Renal pelvis (tissue), 1 donor: ENCODE measurements at regions not wholly inside any gene's neighbourhood (a gene's known extent, or its start where the extent isn't known, plus 50 kb on each side); places are given as distances from the start of the nearest gene placed in this dataset.

ENCODE experiments used
- DNase-seq: peaks from one replicate; pipeline ENCODE4 v3.0.0-alpha.2; 2013

- no peak for DNase-seq
Observed at GRCh38 chr5:98606961-98607360, 166.5 kb upstream of the RGMB start.

GRCh38 chr5:98608052-98608451, 165.4 kb upstream of the RGMB start:
- no peak for DNase-seq

DNA sequence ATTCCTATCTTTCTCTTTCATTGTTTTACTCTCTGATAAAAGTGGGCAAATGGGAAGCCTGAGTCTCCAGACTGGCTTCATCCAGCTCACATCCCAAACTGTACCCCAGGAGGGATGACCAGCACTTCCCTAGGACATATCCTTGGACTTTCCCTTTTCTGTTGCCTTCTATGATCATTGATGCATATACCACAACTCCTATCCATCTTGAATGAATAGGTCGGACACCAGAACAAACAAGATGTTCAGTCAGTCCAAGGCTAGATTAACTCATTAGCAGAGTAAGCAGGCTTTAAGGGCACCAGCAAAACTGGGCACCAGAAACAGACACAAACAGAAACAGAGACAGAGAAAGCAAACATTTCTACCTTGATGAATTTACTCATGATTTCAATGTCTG, 159.1 kb upstream of the RGMB start:
- DNase-seq = no peak

DNA sequence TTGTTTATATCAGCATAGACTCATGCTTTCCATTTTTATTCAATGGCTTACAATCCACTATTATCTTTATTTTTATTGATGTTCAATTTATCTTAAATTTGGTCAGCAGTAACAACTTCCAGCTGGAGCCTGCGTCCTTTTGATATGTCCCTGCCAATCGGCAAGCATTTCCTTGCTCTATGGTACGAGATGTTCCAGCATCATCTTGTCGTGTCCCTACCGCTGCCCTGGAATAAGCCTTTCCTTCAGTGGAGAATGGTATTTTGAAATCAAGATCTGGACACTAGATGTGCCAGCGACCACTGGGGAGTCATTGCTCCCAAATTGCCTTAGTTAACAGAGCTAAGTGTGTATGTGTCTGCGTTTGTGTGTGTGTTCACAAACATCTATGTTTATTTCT, 151.6 kb upstream of the RGMB start:
- DNase-seq = no peak

GRCh38 chr5:98624145-98624880, 149.2 kb upstream of the RGMB start:
- no peak for DNase-seq

- no peak for DNase-seq
Observed at GRCh38 chr5:98627121-98627520, 146.3 kb upstream of the RGMB start.

- DNase-seq = no peak
Observed at GRCh38 chr5:98630621-98631020, 142.8 kb upstream of the RGMB start.

GRCh38 chr5:98631311-98632054, 142.0 kb upstream of the RGMB start:
- DNase-seq = no peak

DNA sequence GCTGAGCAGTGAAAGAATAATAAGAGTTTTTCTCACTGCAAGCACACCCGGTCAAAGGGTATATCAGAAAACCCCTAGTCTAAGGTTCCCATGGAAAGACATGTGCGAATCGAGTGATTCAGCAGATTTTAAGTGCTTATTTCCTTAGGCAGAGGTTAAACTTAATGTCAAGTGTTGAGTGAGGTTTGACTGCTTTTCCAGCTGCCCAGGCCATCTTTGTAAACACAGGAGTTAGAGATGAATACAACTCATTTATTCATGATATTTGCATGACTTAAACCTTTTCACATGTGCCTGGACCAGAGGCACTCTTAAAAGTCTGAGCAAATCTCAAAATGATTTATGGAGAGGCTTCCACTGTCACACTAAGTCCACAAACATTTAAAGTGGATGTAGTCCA, 137.8 kb upstream of the RGMB start:
- DNase-seq = no peak

DNA sequence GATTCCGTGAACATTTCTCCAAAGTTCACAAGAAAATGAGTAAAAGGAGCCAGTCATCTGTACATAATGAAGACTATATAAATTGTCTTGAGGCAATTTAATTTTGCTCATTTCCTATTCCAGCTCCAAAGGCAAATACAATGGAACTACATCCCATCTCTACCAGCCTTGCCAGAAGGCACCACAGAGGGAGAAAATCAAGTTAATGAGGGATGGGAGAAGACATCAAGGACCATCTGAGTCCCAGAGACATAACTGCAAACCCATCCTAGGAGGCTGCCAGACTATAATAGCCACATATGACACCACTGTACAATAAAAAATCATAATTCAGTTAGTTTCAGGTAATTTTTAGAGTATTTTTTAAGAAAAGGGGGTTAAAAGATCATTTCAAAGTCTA, 136.3 kb upstream of the RGMB start:
- no peak for DNase-seq

DNA sequence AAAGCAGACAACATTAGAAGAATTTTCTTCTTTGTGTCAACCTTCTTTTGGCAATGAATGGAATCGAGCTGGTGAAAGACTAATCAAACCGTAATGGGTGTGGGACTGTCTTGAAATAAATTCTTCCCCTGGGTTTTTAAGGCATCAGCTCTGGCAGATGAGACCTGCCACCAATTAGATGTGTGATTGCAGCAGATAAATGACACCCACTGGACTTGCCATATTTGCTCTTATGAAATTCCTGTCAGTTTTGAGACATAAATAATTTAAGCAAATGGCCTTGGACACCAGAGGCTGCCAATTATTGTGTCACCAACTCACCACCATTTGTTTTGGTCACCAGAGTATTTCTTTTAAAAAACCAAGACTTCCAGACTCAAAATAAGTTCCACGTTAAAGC, 135.9 kb upstream of the RGMB start:
- no peak for DNase-seq

DNA sequence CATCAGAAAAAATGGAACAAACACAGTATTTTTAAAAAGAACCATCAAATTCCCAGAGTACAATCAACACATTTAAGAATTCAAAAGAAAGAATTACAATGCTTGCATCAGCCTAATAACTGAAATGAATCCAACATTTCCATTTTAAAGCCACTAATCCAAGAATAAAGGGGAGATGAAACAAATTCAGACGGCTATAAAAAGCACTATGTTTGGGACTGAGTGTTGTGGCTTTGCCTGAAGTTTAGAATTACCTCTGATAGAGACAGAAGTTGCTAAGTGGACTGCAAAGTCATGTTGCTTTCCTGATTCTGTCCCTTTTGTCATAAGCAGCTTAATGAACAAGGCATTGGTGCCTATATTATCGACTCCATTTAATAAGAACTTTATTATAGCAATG, 135.4 kb upstream of the RGMB start:
- no peak for DNase-seq

DNA sequence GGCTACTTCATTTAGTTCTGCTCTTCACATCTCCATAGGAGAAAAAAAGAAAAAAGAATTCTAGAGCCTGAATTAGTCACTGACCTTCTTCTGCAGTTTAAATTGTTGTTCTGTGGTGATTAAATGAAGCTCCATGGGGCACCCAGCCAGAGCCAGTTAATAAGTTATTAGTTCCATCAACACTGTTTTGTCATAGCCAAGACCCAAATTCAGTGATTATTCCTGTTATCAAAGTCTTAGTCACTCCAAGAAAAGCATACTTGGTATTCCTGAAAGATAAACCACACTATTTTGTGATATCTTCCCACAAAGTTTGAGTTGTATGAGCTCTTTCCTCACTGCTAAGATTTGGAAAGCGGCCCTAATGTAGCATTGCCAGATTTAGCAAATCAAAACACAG, 134.8 kb upstream of the RGMB start:
- DNase-seq = no peak

DNA sequence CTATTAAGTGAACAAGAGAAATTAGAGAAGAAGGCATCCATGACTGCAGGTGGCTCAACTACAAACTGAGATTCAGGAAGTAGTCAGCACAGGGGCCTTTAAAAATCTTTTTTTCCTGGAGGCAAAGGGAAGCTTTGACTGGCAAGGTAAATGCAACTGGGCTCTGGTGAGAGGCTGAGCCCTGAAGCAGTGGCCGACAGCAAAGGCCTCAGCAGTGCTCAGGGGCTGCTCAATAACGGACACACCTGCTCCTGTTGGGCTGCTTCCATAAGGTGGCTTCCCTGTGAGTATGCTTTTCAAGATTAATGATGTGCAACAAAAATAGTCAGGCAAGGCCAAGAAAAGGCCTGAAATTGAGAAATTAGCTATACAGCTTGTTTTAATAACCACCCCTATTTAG, 134.2 kb upstream of the RGMB start:
- DNase-seq = no peak

DNA sequence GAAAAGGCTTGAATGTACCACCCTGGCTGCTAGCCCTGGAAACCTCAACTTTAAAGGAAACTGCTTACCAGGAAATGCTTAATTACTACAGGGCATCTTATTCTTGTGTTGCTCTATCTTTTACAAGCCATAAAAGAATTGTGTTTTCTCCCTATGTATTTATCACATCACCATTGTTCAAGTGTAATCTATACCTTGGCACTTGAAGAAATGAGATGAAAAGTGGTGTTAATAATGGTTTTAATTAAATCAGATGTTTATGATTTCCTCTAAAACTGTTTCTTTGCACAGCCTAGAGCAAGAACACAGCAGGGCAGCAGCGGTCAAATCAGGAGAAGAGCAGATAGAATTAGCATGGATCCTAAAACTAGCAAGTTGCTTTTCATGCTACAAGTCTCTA, 131.8 kb upstream of the RGMB start:
- DNase-seq = no peak

DNA sequence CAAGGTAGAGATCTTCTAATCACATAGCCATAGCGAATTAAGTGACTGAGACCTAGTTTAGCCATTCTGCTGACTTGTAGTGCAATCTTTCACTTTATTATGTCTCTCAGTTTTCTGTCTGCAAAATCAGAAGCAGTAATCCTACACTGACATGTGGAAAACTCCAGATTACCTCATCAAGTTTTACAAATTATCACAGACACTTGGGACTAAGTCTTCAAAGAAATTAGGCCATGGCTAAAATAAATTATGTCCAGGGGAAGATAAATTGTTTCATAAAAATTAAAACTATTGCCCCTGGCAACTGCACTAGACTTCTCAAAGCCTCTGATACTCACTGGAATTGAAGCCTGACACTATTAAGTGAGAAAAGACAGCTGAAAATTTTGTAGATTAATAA, 129.9 kb upstream of the RGMB start:
- no peak for DNase-seq

DNA sequence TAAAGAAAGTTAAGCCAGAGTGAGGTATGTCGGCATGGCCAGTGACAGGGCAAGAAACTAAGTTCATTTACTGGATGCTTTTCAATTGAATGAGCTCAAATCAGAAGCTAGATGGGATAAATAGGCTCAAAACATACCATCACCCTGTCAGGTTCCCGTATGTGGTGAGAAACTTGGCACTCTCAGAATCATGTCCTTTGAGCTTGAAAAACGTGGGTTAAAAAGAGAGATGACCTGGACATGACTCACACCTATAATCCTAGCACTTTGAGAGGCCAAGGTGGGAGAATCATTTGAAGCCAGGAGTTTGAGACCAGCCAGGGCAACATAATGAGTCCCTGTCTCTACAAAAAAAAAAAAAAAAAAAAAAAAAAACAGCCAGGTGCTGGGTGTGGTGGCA, 121.7 kb upstream of the RGMB start:
- DNase-seq = no peak

DNA sequence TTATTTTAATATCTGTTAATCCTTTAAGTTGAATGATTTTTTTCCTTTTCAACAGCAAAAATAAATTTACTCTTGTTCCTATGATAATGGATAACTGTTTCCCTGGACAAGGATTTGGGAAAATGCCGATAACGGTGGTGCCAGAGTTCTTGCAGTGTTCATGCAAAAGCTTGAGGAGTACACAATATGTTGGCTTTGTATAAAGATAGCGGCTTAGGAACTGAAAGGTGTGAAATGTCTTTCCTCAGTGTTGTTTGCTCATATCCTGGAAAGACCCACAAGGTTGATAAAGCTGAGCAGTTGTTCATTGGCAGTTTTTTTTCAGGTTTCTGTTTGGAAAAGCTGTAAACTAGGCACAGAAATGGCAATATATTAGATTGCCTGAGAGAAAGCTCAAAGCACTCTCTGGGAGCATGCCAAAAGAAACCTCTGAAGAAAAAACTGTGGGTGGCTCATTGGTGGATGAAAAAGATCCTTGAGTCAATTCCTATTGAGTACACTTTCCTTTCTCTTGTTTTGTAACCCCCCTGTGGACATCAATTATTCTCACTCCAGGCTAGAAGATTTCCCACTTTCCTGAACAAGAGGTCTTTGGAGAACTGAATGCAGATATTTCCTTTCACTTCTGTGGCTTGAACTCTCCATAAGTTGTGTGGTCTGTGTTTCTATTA, 117.2 kb upstream of the RGMB start:
- no peak for DNase-seq

- DNase-seq = no peak
Observed at GRCh38 chr5:98656796-98657195, 116.7 kb upstream of the RGMB start.

DNA sequence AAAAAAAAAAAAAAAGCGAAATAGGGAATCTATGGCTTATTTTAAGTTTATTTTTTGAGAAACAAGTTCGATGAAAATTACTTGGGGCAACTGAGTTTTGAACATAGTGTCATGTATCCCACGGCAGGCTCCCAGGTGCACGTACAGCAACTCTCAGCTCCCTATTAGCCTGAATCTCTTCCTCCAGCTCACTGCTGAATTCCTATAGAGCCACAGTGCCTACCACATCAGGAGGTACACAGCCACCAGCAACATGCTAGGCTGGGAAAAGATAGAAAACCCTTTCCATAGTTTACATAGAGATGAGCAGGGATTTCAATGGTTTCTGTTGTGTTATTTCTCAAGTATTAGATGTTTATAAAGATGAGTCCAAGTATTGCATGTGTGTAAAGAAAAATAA, 115.9 kb upstream of the RGMB start:
- DNase-seq = no peak

- DNase-seq = no peak
Observed at GRCh38 chr5:98663521-98663920, 109.9 kb upstream of the RGMB start.

DNA sequence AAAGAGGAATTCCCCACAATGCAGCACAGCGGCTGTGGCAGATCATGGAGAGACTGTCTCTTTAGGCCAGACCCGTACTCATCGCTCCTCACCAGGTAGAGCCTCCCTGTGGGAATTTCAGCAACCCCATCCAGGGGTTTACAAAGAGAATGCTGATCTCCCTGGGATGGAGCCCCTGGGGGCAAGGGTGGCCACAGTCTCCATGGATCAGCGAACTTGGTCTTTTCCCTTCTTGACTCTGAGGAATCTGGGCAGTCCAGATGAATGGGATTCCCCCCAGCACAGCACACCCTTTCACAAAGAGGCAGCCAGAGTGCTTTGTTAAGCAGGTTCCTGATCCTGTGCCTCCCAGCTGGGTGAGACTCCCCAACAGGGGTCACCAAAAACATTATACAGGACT, 108.7 kb upstream of the RGMB start:
- no peak for DNase-seq

- no peak for DNase-seq
Observed at GRCh38 chr5:98679963-98680362, 93.5 kb upstream of the RGMB start.
